HG02884 (cell line): ENCODE measurements at regions not wholly inside any gene's neighbourhood (a gene's known extent, or its start where the extent isn't known, plus 50 kb on each side); places are given as distances from the start of the nearest gene placed in this dataset.
A peak's percentile ranks its signal among the peaks of the same experiment; 100 is the strongest.
"Not testable (repeated sequence)": the region's sequence is repeated elsewhere in the genome, so short reads cannot be mapped to it uniquely, and the experiment has no call there.

ENCODE experiments used
- ATAC-seq: cut with Tn5 transposase; IDR thresholded peaks from one replicate; pipeline ENCODE4 v1.9.1; 2021; ENCODE audit warnings: mild to moderate bottlenecking, moderate library complexity; ENCODE audit not compliant: unreplicated experiment

- no peak for ATAC-seq
Measured at GRCh38 chr12:124477107-124477915, 90.1 kb downstream of the NCOR2 start.

DNA sequence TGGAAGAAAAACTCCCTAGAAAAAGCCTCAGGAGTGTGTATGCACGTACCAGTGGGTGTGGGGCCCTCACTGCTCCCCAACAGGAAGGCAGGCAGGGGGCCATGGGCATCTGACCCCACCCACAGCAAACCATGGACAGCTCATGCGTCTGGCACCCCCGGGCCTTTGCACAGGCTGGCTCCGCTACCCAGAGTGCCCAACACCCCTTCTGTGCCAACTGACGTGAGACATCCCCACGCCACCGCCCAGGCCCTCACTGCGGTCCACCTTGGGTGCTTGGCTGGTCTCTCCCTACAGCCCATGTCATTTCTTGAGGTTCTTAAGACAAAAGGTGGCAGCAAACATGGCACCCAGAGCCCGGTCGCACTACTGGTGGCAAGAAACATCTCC lies 91.4 kb downstream of the NCOR2 start:
- ATAC-seq: no peak

GRCh38 chr12:124475295-124476010 lies 92.0 kb downstream of the NCOR2 start:
- no peak for ATAC-seq

GRCh38 chr12:124474709-124475108 lies 92.7 kb downstream of the NCOR2 start:
- ATAC-seq: no peak

DNA sequence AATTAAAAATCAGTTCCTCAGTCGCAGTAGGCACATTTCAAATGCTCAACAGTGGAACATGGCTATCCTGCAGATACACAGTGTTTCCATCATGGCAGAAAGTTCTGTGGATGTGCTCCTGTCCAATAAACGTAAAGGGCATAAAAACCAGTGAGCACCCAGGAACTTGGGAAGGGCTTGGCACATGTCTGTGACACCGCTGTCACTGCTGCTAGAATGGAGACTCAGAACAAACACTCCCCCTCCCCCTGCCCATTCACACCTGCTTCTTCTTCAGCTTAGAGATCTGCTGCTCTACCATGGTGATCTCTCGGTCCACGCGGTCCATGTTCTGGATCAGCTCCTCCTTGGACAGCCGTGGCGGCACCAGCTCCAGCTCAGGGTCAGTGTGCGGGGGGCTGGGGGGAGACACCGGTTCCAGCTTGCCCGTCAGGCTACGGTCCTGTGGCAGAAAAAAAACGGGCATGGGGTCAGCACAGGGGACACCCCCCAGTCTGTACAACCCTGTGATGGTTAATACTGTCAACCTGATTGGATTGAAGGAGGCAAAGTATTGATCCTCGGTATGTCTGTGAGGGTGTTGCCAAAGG lies 94.6 kb downstream of the NCOR2 start:
- ATAC-seq: no peak

GRCh38 chr12:124471828-124472227 lies 95.6 kb downstream of the NCOR2 start:
- no peak for ATAC-seq

GRCh38 chr12:124470806-124471205 lies 96.6 kb downstream of the NCOR2 start:
- no peak for ATAC-seq

- ATAC-seq: no peak
Measured at GRCh38 chr12:124470139-124470538, 97.3 kb downstream of the NCOR2 start.

DNA sequence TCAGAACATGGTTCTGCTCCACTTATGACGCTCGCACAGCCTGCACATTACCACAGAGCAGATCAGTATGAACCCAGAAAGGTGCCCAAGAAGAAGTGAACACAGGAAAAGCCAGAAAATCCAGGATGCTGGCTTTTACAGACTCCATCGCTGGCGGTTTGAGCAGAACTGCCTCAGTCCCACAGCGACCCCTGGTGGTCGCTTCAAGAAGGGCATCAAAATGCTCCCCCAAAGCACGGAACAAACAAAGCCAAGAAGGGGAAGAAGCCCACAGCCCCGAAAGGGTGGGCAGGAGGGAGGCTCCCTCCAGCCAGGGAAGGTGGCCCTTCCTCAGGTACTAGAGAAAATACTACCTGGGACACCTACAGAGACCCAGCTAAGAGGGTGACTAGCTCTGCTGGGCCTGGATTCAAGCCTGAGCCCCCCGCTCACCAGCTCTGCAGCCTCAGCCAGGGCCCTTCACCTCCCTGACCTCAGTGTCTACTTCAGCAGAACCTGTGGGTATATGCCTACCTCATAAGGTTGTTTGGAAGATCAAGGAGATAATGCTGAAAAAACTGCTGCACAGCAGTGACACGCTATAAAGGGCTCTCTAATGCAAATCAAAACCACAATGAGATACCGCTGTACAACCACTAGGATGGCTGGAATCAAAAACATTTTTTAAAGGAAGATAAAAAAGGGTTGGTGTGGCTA lies 98.1 kb downstream of the NCOR2 start:
- ATAC-seq: no peak

- ATAC-seq: not testable (repeated sequence)
Measured at GRCh38 chr12:124467549-124467948, 99.9 kb downstream of the NCOR2 start.

- peak; percentile 93 for ATAC-seq
Measured at GRCh38 chr12:124466216-124467128, 100.9 kb downstream of the NCOR2 start.

DNA sequence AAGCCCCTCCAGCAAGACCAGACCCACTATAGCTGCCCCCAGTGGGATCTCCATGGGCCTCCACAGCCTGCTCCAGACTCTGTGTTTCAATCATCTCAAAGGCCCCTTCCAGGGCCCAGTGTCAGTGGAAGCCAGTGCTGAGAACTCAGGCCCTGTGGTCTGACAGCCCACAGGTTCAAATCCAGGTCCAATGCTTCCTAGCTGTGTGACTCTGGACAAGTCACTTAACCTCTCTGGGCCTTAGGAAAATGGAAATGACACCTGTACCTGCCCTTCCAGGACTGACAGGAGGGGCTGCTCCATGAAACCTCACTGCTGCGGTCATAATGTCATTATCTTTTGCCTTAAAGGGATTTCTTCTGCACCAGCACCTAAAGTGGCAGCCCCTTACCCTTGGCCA lies 101.9 kb downstream of the NCOR2 start:
- no peak for ATAC-seq

DNA sequence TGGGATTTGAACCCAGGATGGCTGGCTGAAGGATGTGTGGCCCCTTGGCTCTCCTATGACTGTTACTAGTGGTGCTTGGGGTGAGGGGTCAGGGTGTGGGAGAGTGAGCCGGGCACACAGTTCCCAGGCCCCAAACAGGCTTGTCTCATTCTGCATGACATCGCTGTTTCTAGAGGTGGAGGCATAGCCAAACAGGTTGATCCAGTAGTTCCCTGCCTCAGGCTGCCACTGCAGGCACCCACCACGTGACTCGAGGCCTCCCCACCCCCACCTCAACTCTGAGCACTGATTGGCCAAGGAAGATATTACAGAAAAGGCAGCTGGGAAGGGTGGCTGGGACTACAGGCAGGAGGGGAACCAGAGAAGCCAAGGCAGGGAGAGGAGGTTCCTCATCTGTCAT lies 102.6 kb downstream of the NCOR2 start:
- no peak for ATAC-seq

- no peak for ATAC-seq
Measured at GRCh38 chr12:124464062-124464461, 103.3 kb downstream of the NCOR2 start.

DNA sequence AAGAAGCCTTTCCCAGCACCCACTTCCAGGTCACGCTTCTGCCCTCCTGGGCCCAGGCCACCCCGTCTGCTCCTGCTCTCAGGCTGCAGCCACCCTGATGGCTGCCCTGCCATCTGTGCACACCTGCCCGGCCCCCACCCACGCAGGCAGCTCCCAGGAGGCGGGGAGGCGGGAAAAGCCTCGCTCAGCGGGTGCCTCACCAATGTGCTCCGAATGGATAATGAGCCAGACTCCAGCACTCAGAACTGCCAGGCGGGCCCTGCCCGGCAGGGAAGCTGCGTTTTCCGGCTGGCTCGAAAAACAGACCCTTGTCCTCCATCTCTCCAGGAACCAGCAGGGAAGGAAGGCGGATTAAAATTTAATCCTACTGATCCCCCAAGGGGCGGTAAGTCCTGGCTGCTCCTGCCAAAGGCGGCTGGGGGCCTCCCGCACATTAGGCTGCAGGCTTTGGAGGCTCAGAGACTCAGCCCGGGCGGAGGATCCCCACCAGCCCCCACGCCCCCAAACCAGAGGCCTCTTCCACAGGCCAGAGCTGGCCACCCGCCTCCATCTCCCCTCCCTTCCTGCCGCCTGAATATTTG lies 104.0 kb downstream of the NCOR2 start:
- ATAC-seq: no peak

GRCh38 chr12:124462750-124463149 lies 104.7 kb downstream of the NCOR2 start:
- ATAC-seq: no peak

GRCh38 chr12:124461851-124462623 lies 105.4 kb downstream of the NCOR2 start:
- no peak for ATAC-seq

- ATAC-seq: no peak
Measured at GRCh38 chr12:124461241-124461673, 106.2 kb downstream of the NCOR2 start.

DNA sequence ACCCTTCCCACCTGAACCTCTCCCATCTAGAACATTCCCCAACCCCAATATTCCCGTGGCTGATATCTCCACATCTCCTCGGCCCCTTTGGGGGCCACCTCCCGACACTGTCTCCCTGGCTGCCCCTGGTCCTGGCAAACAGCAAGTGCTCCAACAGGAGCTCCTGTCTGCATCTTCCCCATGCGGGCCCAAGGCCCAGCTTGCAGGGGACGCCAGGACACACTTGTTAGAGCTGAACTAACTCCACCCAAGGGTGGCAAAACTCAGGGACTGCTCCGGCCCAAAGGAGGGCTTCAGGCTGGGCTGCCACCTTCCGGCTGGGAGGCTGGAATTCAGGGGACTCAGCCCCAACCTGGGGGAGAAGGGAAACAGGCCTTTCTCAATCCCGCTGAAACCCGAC lies 106.6 kb downstream of the NCOR2 start:
- no peak for ATAC-seq
